Uterus (tissue), 2 donors: ENCODE measurements at regions not wholly inside any gene's neighbourhood (a gene's known extent, or its start where the extent isn't known, plus 50 kb on each side); places are given as distances from the start of the nearest gene placed in this dataset.

Source experiments
- CTCF ChIP-seq, 4 experiments: fragments of 200-600 bp in 2 of 4; fragments of 450-650 bp in 2 of 4; sonication (generic) in 2 of 4; IDR thresholded peaks; one replicate each; pipeline ENCODE4 v1.5.1; 2016 to 2019; ENCODE audit warnings: antibody characterized with exemption in 4 of 4, mild to moderate bottlenecking in 2 of 4, moderate library complexity in 1 of 4
- POLR2A ChIP-seq, 2 donors: fragments of 450-650 bp; IDR thresholded peaks; one replicate each; pipeline ENCODE4 v1.6.1; 2016; ENCODE audit warnings: antibody characterized with exemption in 2 of 2, mild to moderate bottlenecking in 1 of 2, moderate library complexity in 1 of 2

GRCh38 chr6:168155193-168155592, 76.2 kb upstream of the FRMD1 start:
- TF ChIP-seq CTCF (IDR thresholded peaks at IDR 0.05) (no peak), POLR2A (IDR thresholded peaks at IDR 0.05) (no peak)
